SK-N-SH treated with all-trans-retinoic acid at 6 μM for 48 hours (cell line): ENCODE measurements at regions not wholly inside any gene's neighbourhood (a gene's known extent, or its start where the extent isn't known, plus 50 kb on each side); places are given as distances from the start of the nearest gene placed in this dataset.

Experiments used
- ATAC-seq: fragments of 200-7000 bp; cut with Tn5 transposase; 3 replicates; pipeline ENCODE4 v1.9.1; 2020; ENCODE audit warnings: mild to moderate bottlenecking, moderate library complexity
- ARNTL ChIP-seq: fragments of 450-650 bp; formaldehyde crosslinking; IDR thresholded peaks from 2 replicates; pipeline ENCODE4 v1.5.0; 2020; ENCODE audit warnings: low read depth, mild to moderate bottlenecking, moderate library complexity, borderline replicate concordance
- BACH2 ChIP-seq: fragments of 250-450 bp; sonication (Bioruptor Pico); IDR thresholded peaks from 2 replicates; pipeline ENCODE4 v1.9.0; 2021; ENCODE audit warnings: mild to moderate bottlenecking, borderline replicate concordance
- CSDC2 ChIP-seq: fragments of 250-450 bp; sonication (Bioruptor Pico); IDR thresholded peaks from 2 replicates; pipeline ENCODE4 v1.5.0; 2020; ENCODE audit warnings: mild to moderate bottlenecking, moderate library complexity
- CSRNP3 ChIP-seq: fragments of 250-450 bp; sonication (Bioruptor Pico); IDR thresholded peaks from 2 replicates; pipeline ENCODE4 v1.5.1; 2021; ENCODE audit warnings: mild to moderate bottlenecking, moderate library complexity
- ESRRG ChIP-seq: fragments of 250-450 bp; sonication (Bioruptor Pico); IDR thresholded peaks from 2 replicates; pipeline ENCODE4 v1.6.1; 2021; ENCODE audit warnings: mild to moderate bottlenecking
- GLIS3 ChIP-seq: fragments of 250-450 bp; sonication (Bioruptor Pico); IDR thresholded peaks from 2 replicates; pipeline ENCODE4 v1.5.0; 2020; ENCODE audit warnings: mild to moderate bottlenecking, moderate library complexity
- ISL1 ChIP-seq: fragments of 250-450 bp; sonication (Bioruptor Pico); IDR thresholded peaks from 2 replicates; pipeline ENCODE4 v2.1.2; 2022; ENCODE audit warnings: mild to moderate bottlenecking, moderate library complexity
- OSR1 ChIP-seq: fragments of 250-450 bp; sonication (Bioruptor Pico); IDR thresholded peaks from 2 replicates; pipeline ENCODE4 v1.8.0; 2022; ENCODE audit warnings: moderate library complexity, mild to moderate bottlenecking, inconsistent platforms
- POU6F1 ChIP-seq: fragments of 250-450 bp; sonication (Bioruptor Pico); IDR thresholded peaks from 2 replicates; pipeline ENCODE4 v1.8.0; 2021; ENCODE audit warnings: low read depth, mild to moderate bottlenecking, moderate library complexity, borderline replicate concordance
- PPARA ChIP-seq: fragments of 250-450 bp; sonication (Bioruptor Pico); IDR thresholded peaks from 2 replicates; pipeline ENCODE4 v1.5.0; 2020; ENCODE audit warnings: mild to moderate bottlenecking, borderline replicate concordance
- RARB ChIP-seq: fragments of 250-450 bp; sonication (Bioruptor Pico); IDR thresholded peaks from 2 replicates; pipeline ENCODE4 v1.8.0; 2021; ENCODE audit warnings: mild to moderate bottlenecking, moderate library complexity
- SNAI2 ChIP-seq: fragments of 250-450 bp; sonication (Bioruptor Pico); IDR thresholded peaks from 2 replicates; pipeline ENCODE4 v1.5.0; 2020; ENCODE audit warnings: mild to moderate bottlenecking, moderate library complexity
- TCF4 ChIP-seq: fragments of 250-450 bp; sonication (Bioruptor Pico); IDR thresholded peaks from 2 replicates; pipeline ENCODE4 v1.8.0; 2021; ENCODE audit warnings: mild to moderate bottlenecking, moderate library complexity, borderline replicate concordance
- TOX ChIP-seq: fragments of 250-450 bp; sonication (Bioruptor Pico); IDR thresholded peaks from 2 replicates; pipeline ENCODE4 v1.8.0; 2021; ENCODE audit warnings: mild to moderate bottlenecking, moderate library complexity, borderline replicate concordance
- TSHZ2 ChIP-seq: fragments of 250-450 bp; sonication (Bioruptor Pico); IDR thresholded peaks from 2 replicates; pipeline ENCODE4 v1.5.0; 2020; ENCODE audit warnings: mild to moderate bottlenecking, moderate library complexity
- ZC3H10 ChIP-seq: fragments of 250-450 bp; sonication (Bioruptor Pico); IDR thresholded peaks from 2 replicates; pipeline ENCODE4 v1.5.1; 2021; ENCODE audit warnings: mild to moderate bottlenecking, moderate library complexity
- ZFP30 ChIP-seq: fragments of 450-650 bp; formaldehyde crosslinking; IDR thresholded peaks from 2 replicates; pipeline ENCODE4 v1.5.0; 2022; ENCODE audit warnings: mild to moderate bottlenecking, moderate library complexity
- ZNF565 ChIP-seq: fragments of 450-650 bp; formaldehyde crosslinking; conservative IDR thresholded peaks from 2 replicates; pipeline ENCODE4 v1.5.0; 2020; ENCODE audit warnings: low read depth, mild to moderate bottlenecking, moderate library complexity
- ZNF70 ChIP-seq: fragments of 450-650 bp; formaldehyde crosslinking; IDR thresholded peaks from 2 replicates; pipeline ENCODE4 v1.5.0; 2020; ENCODE audit warnings: mild to moderate bottlenecking, moderate library complexity
- ZNF8 ChIP-seq: fragments of 450-650 bp; formaldehyde crosslinking; IDR thresholded peaks from 2 replicates; pipeline ENCODE4 v1.5.0; 2020; ENCODE audit warnings: mild to moderate bottlenecking, moderate library complexity
- TF ChIP-seq, protein P1 (sequence below): fragments of 250-450 bp; sonication (Bioruptor Pico); IDR thresholded peaks from 2 replicates; pipeline ENCODE4 v1.8.0; 2020; ENCODE audit warnings: mild to moderate bottlenecking, moderate library complexity, borderline replicate concordance
- TF ChIP-seq, protein P2 (sequence below): fragments of 250-450 bp; sonication (Bioruptor Pico); IDR thresholded peaks from 2 replicates; pipeline ENCODE4 v1.5.1; 2020; ENCODE audit warnings: low read depth, mild to moderate bottlenecking, moderate library complexity

- TF ChIP-seq CSRNP3 (CRISPR knock-in tag) = no peak
- TF ChIP-seq OSR1 (CRISPR knock-in tag) = no peak
- no peak for TF ChIP-seq ISL1 (CRISPR knock-in tag)
- TF ChIP-seq, all 23 proteins: peak for 0
Observed at GRCh38 chr12:127621366-127621765, 645.6 kb upstream of the TMEM132C start (continued).

DNA sequence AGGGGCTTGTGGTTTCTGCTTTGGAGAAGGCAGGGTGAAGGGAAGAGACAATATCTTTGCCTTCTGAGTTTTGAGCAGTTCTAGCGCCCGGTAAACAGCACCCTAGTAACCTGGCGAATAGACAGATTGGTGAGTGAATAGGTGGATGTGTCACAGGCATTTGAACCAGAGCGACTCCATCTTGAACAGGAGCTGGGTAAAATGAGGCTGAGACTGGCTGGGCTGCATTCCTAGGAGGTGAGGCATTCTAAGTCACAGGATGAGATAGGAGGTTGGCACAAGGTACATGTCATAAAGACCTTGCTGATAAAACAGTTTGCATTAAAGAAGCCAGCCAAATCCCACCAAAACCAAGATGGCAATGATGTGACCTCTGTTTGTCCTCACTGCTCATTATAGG lies 643.6 kb upstream of the TMEM132C start:
- no peak for ATAC-seq
- TF ChIP-seq, protein P1, sequence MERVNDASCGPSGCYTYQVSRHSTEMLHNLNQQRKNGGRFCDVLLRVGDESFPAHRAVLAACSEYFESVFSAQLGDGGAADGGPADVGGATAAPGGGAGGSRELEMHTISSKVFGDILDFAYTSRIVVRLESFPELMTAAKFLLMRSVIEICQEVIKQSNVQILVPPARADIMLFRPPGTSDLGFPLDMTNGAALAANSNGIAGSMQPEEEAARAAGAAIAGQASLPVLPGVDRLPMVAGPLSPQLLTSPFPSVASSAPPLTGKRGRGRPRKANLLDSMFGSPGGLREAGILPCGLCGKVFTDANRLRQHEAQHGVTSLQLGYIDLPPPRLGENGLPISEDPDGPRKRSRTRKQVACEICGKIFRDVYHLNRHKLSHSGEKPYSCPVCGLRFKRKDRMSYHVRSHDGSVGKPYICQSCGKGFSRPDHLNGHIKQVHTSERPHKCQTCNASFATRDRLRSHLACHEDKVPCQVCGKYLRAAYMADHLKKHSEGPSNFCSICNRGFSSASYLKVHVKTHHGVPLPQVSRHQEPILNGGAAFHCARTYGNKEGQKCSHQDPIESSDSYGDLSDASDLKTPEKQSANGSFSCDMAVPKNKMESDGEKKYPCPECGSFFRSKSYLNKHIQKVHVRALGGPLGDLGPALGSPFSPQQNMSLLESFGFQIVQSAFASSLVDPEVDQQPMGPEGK (CRISPR knock-in tag) = no peak
- no peak for TF ChIP-seq ZFP30
- TF ChIP-seq ESRRG (CRISPR knock-in tag) = no peak
- no peak for TF ChIP-seq TSHZ2
- no peak for TF ChIP-seq SNAI2 (CRISPR knock-in tag)
- no peak for TF ChIP-seq ZNF565 (CRISPR knock-in tag)
- no peak for TF ChIP-seq ZNF8 (CRISPR knock-in tag)
- TF ChIP-seq ZNF70 (CRISPR knock-in tag) = no peak
- no peak for TF ChIP-seq GLIS3
- TF ChIP-seq, protein P2, sequence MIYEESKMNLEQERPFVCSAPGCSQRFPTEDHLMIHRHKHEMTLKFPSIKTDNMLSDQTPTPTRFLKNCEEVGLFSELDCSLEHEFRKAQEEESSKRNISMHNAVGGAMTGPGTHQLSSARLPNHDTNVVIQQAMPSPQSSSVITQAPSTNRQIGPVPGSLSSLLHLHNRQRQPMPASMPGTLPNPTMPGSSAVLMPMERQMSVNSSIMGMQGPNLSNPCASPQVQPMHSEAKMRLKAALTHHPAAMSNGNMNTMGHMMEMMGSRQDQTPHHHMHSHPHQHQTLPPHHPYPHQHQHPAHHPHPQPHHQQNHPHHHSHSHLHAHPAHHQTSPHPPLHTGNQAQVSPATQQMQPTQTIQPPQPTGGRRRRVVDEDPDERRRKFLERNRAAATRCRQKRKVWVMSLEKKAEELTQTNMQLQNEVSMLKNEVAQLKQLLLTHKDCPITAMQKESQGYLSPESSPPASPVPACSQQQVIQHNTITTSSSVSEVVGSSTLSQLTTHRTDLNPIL (CRISPR knock-in tag) = no peak
- no peak for TF ChIP-seq RARB (CRISPR knock-in tag)
- TF ChIP-seq TOX (CRISPR knock-in tag) = no peak
- no peak for TF ChIP-seq ARNTL (CRISPR knock-in tag)
- TF ChIP-seq BACH2 = no peak
- TF ChIP-seq POU6F1 (CRISPR knock-in tag) = no peak
- no peak for TF ChIP-seq CSRNP3 (CRISPR knock-in tag)
- no peak for TF ChIP-seq PPARA (CRISPR knock-in tag)
- no peak for TF ChIP-seq ZC3H10 (CRISPR knock-in tag)
- no peak for TF ChIP-seq ISL1 (CRISPR knock-in tag)
- no peak for TF ChIP-seq OSR1 (CRISPR knock-in tag)

DNA sequence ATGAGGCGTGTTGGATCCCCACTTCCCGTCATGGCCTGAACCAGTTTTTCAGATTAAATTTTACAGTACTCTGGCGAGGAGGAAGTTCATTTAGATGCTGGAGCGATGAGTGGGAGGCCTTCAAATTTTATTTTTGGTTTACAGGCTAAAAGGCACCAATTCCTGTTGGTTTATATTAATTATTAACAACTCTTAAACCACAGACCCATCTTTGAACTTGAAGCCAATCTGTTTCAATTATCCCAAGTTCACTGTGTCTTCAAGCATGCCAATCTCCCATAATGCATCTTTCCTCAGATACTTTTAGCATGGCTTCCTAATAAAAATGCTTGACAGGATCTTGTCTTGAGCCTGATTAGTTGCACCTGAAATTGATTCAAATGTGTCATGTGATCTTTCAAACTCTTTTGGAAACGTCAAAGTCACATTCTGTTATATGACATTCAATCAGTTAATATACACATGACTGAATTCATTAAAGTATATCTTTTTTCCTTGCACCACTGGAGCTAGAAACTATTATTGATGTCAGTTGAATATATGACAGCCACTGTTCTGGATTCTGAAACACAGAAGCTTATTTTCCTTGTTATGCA lies 641.7 kb upstream of the TMEM132C start:
- no peak for TF ChIP-seq CSDC2 (CRISPR knock-in tag)
- no peak for TF ChIP-seq ZFP30
- no peak for TF ChIP-seq ESRRG (CRISPR knock-in tag)
- TF ChIP-seq PPARA (CRISPR knock-in tag) = no peak
- no peak for TF ChIP-seq ZNF565 (CRISPR knock-in tag)
- TF ChIP-seq ISL1 (CRISPR knock-in tag) = no peak
- TF ChIP-seq ZC3H10 (CRISPR knock-in tag) = no peak
- TF ChIP-seq GLIS3 = no peak
- no peak for TF ChIP-seq TCF4
- TF ChIP-seq TOX (CRISPR knock-in tag) = no peak
- no peak for TF ChIP-seq RARB (CRISPR knock-in tag)
- TF ChIP-seq ARNTL (CRISPR knock-in tag) = no peak
- no peak for TF ChIP-seq SNAI2 (CRISPR knock-in tag)
- TF ChIP-seq, protein P1 (CRISPR knock-in tag) = no peak
- ATAC-seq = no peak
